ENCODE measurements at regions not wholly inside any gene's neighbourhood (a gene's known extent, or its start where the extent isn't known, plus 50 kb on each side); places are given as distances from the start of the nearest gene placed in this dataset.

DNA sequence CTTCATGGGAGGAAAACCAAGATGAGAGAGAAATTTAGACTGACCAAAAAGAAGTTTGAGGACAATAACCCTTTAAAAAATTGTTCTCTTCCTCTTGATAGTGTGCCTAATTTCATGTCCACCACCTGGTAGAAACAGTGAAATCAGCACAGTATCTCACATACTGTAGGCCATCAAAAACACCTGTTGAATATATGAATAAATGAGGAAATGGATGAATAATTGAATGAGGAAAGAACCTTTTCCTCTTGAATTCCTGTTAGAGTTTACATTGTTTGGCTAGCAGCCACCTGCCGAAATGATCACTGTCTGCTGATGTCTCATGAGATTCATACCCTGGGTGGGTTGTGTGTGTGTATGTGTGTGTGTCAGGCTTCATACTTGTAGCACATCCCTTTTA, 198.7 kb upstream of the PBX1 start:
- Histone ChIP-seq H3K9ac (ENCODE audit: low read depth, low read length) (no peak overlapping the region), H2BK20ac (ENCODE audit: low read depth, low read length) (no peak overlapping the region), H3K4me3 (ENCODE audit: insufficient read depth, low read depth, low read length) (no peak overlapping the region), H3K18ac (ENCODE audit: low read depth, low read length) (no peak overlapping the region), H2AFZ (replicated peaks; ENCODE audit: low read length, poor library complexity) (no peak overlapping the region), H3K4me1 (ENCODE audit: control insufficient read depth, insufficient read depth, low read length) (no peaks in the 10 kb centered on the region), H3K27me3 (ENCODE audit: control insufficient read depth, insufficient read depth, low read length) (no peaks in the 10 kb centered on the region), H4K8ac (ENCODE audit: low read depth in 2 of 2, low read length in 2 of 2) (no peak overlapping the region), H3K56ac (ENCODE audit: extremely low read depth, insufficient read depth, low read length) (no peak overlapping the region), H2AK9ac (replicated peaks; ENCODE audit: low read depth, low read length, poor library complexity) (no peak overlapping the region), H4K5ac (ENCODE audit: low read depth, low read length) (no peak overlapping the region), H3K23ac (ENCODE audit: low read depth, low read length) (no peak overlapping the region), H3K9me3 (ENCODE audit: control insufficient read depth, insufficient read depth, low read length) (no peaks in the 10 kb centered on the region), H3K14ac (replicated peaks; ENCODE audit: low read depth, low read length) (no peak overlapping the region), H3K9me1 (ENCODE audit: insufficient read depth, low read length) (no peaks in the 10 kb centered on the region), H3K4me2 (ENCODE audit: low read depth, low read length) (no peak overlapping the region), H2BK5ac (ENCODE audit: low read depth, low read length, poor library complexity, severe bottlenecking) (no peak overlapping the region), H4K91ac (ENCODE audit: insufficient read depth, low read depth, low read length) (no peak overlapping the region), H2AK5ac (ENCODE audit: low read depth, low read length) (no peak overlapping the region), H3K4ac (ENCODE audit: low read depth, low read length) (no peak overlapping the region), H2BK120ac (ENCODE audit: low read depth, low read length) (no peak overlapping the region), H2BK15ac (ENCODE audit: low read depth, low read length) (no peak overlapping the region), H4K20me1 (ENCODE audit: insufficient read depth, low read length) (no peaks in the 10 kb centered on the region), H3K79me1 (ENCODE audit: low read depth in 1 of 2, low read length in 2 of 2) (no peaks in the 10 kb centered on the region), H3K27ac (ENCODE audit: insufficient read depth, low read length) (no peak overlapping the region), H3K36me3 (ENCODE audit: control insufficient read depth, insufficient read depth, low read length) (no peaks in the 10 kb centered on the region)
- ChIA-PET POLR2A (ENCODE audit: unreplicated experiment) (no interaction called here), CTCF (no interaction called here)
- DNase-seq (no peak), ATAC-seq (ENCODE audit: low read depth) (no peak)
- intact Hi-C loops (cut with micrococcal nuclease) (no loop called here), dilution Hi-C loops (cut with HindIII; ENCODE audit: low sequenced_read_pairs, unreplicated experiment) (no loop called here), in situ Hi-C loops (cut with MboI; ENCODE audit: low sequenced_read_pairs) (no loop called here)
- no TSS peak for BruUV-seq (replicated peaks)
- WGBS, 2 experiments (ENCODE audit: extremely low coverage in 2 of 2, insufficient read length in 1 of 2): no CpG with 5 or more reads among the region's 1 CpG
- no peak for TF ChIP-seq NFE2L2 (IDR thresholded peaks at IDR 0.05; ENCODE audit: low read depth, low read length)
- no peak for TF ChIP-seq MXI1 (IDR thresholded peaks at IDR 0.05; ENCODE audit: borderline replicate concordance, low read depth, low read length)

All from IMR-90 (cell line).